GM12891 (cell line): ENCODE measurements at regions not wholly inside any gene's neighbourhood (a gene's known extent, or its start where the extent isn't known, plus 50 kb on each side); places are given as distances from the start of the nearest gene placed in this dataset.

Source experiments
- PAX5 ChIP-seq: IDR thresholded peaks from 2 replicates; pipeline ENCODE4 v1.6.1; 2011; ENCODE audit warnings: low read length, moderate library complexity, mild to moderate bottlenecking; ENCODE audit not compliant: insufficient read depth, severe bottlenecking
- POLR2A ChIP-seq: IDR thresholded peaks from 2 replicates; pipeline ENCODE4 v1.6.1; 2011; ENCODE audit warnings: low read depth, low read length, control low read depth
- POLR2AphosphoS5 ChIP-seq: IDR thresholded peaks from 2 replicates; pipeline ENCODE4 v1.6.1; 2011; ENCODE audit warnings: low read depth, low read length, control low read depth
- POU2F2 ChIP-seq: IDR thresholded peaks from 2 replicates; pipeline ENCODE4 v1.6.1; 2011; ENCODE audit warnings: low read depth, mild to moderate bottlenecking, control low read depth, low read length, moderate library complexity
- SPI1 ChIP-seq: IDR thresholded peaks from 2 replicates; pipeline ENCODE4 v1.6.1; 2011; ENCODE audit warnings: low read depth, low read length, control low read depth
- TAF1 ChIP-seq: IDR thresholded peaks from 2 replicates; pipeline ENCODE4 v1.6.1; 2011; ENCODE audit warnings: low read depth, low read length, control low read depth

GRCh38 chr12:125989696-125990095 is 924.5 kb downstream of the AACS start:
- TF ChIP-seq POLR2A (no peak), TAF1 (no peak), PAX5 (no peak), POLR2AphosphoS5 (no peak), SPI1 (no peak), POU2F2 (no peak)
